CD4-positive, alpha-beta memory T cell (primary cell): ENCODE measurements at regions not wholly inside any gene's neighbourhood (a gene's known extent, or its start where the extent isn't known, plus 50 kb on each side); places are given as distances from the start of the nearest gene placed in this dataset.

Experiments
- CTCF ChIA-PET: fragments of 350-600 bp; sonication (Branson Sonifier 250); formaldehyde crosslinking; loops from one replicate; lab custom pipeline; 2021; ENCODE audit warnings: inconsistent platforms; ENCODE audit not compliant: partially characterized antibody; lab: Charles Lee
- POLR2A ChIA-PET: fragments of 350-600 bp; sonication (Branson Sonifier 250); formaldehyde crosslinking; loops from one replicate; lab custom pipeline; 2021; ENCODE audit not compliant: partially characterized antibody; lab: Charles Lee
- DNase-seq, 5 donors: peaks; one replicate each; pipeline versions ENCODE4 v3.0.0 to v3.0.0-alpha.2; 2020 to 2022; ENCODE audit warnings: mixed read lengths in 1 of 5
- H3K27ac ChIP-seq: one replicate; pipeline ENCODE4 v1.7.0; 2013; ENCODE audit warnings: low read depth, low read length
- H3K27me3 ChIP-seq: 2 replicates; pipeline ENCODE4 v1.7.0; 2013; ENCODE audit warnings: mild to moderate bottlenecking, low read length, moderate library complexity; ENCODE audit not compliant: insufficient read depth
- H3K36me3 ChIP-seq: 2 replicates; pipeline ENCODE4 v1.7.0; 2013; ENCODE audit warnings: mild to moderate bottlenecking, low read length, moderate library complexity; ENCODE audit not compliant: insufficient read depth
- H3K4me1 ChIP-seq: 2 replicates; pipeline ENCODE4 v1.7.0; 2013; ENCODE audit warnings: mild to moderate bottlenecking, low read length, moderate library complexity; ENCODE audit not compliant: insufficient read depth
- H3K4me3 ChIP-seq, 2 donors: one replicate each; pipeline ENCODE4 v1.7.0; 2013; ENCODE audit warnings: low read length in 2 of 2, mild to moderate bottlenecking in 1 of 2
- H3K9me3 ChIP-seq, 2 donors: one replicate each; pipeline ENCODE4 v1.7.0; 2013; ENCODE audit warnings: low read length in 2 of 2, control low read depth in 1 of 2; ENCODE audit not compliant: control insufficient read depth in 1 of 2
- H3K27ac Mint-ChIP-seq, 7 donors: one replicate each; pipeline ENCODE4 v1.8.0; 2020 to 2021; ENCODE audit warnings: mixed read lengths in 7 of 7, mild to moderate bottlenecking in 6 of 7, inconsistent platforms in 3 of 7, moderate library complexity in 3 of 7
- H3K27me3 Mint-ChIP-seq, 2 donors: one replicate each; pipeline ENCODE4 v1.8.0; 2020 to 2021; ENCODE audit warnings: mixed read lengths in 2 of 2
- H3K36me3 Mint-ChIP-seq, 2 donors: one replicate each; pipeline ENCODE4 v1.8.0; 2020 to 2021; ENCODE audit warnings: mixed read lengths in 2 of 2, inconsistent platforms in 1 of 2, mild to moderate bottlenecking in 1 of 2
- H3K4me1 Mint-ChIP-seq, 4 donors: one replicate each; pipeline ENCODE4 v1.8.0; 2020 to 2021; ENCODE audit warnings: mixed read lengths in 4 of 4, mild to moderate bottlenecking in 1 of 4
- H3K4me3 Mint-ChIP-seq, 8 donors: one replicate each; pipeline ENCODE4 v1.8.0; 2020 to 2021; ENCODE audit warnings: mixed read lengths in 8 of 8, mild to moderate bottlenecking in 7 of 8, moderate library complexity in 6 of 8, inconsistent platforms in 3 of 8
- H3K9me3 Mint-ChIP-seq, 8 donors: one replicate each; pipeline ENCODE4 v1.8.0; 2020 to 2021; ENCODE audit warnings: mixed read lengths in 8 of 8, mild to moderate bottlenecking in 5 of 8, inconsistent platforms in 3 of 8, moderate library complexity in 1 of 8
- intact Hi-C: fragments of 100-400 bp; cut with micrococcal nuclease; formaldehyde crosslinking; loops from one replicate; pipeline ENCODE4 v1.15.1; 2023

DNA sequence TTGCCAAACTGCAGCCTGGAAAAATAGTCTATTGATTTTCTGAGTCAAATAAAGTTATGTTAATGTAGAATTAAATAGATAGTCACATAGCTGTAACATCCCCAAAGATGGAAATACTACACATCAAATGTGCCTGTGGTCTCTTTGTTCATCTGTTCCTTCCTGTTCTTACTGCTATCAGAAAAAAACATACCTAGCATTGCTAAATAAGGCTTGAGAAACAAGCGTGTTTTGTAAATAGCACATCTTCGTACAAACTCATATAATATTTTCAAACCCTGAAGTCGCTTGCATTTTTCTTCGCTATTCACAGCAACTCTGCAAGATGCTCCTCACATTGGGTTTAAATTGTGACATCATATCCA lies 116.1 kb downstream of the KLF6 start:
- no peaks in the 10 kb centered on the region for H3K36me3 ChIP-seq
- H3K9me3 ChIP-seq = no peaks in the 10 kb centered on the region
- H3K27ac ChIP-seq = peak overlapping the region; percentile 67
- H3K4me1 ChIP-seq = peaks cover 44% of the 10 kb centered on the region
- POLR2A ChIA-PET = interaction anchor here (0.9 to 6.0 kb wide), 8 partner anchors 16 to 139 kb away, joined by 3 to 96 read pairs (median 4); partner anchors contain the start of gene KLF6
- Mint-ChIP-seq H3K4me1 (peaks cover 32 to 58% (median 43%) of the 10 kb centered on the region in 4 donors), H3K27ac (peak overlapping the region; percentile 96 to 98 (median 97)), H3K27me3 (no peaks in the 10 kb centered on the region), H3K4me3 (peak overlapping the region; percentile 86 to 96 (median 92)), H3K9me3 (peaks cover 0 to 4% (median 0%) of the 10 kb centered on the region in 8 donors), H3K36me3 (no peaks in the 10 kb centered on the region)
- no peaks in the 10 kb centered on the region for H3K27me3 ChIP-seq
- intact Hi-C loops = loop anchor here (2.0 to 10.0 kb wide), 6 partner anchors 88 to 986 kb away; no protein-coding TSS in a partner anchor
- peak in 3 of 5 donors; percentile 80 to 81 (median 80) for DNase-seq
- H3K4me3 ChIP-seq = peak overlapping the region; percentile 65 to 92
- CTCF ChIA-PET = interaction anchor here (0.7 to 1.2 kb wide), 3 partner anchors 9 to 113 kb away, joined by 3 to 4 read pairs (median 3); no protein-coding TSS in a partner anchor

DNA sequence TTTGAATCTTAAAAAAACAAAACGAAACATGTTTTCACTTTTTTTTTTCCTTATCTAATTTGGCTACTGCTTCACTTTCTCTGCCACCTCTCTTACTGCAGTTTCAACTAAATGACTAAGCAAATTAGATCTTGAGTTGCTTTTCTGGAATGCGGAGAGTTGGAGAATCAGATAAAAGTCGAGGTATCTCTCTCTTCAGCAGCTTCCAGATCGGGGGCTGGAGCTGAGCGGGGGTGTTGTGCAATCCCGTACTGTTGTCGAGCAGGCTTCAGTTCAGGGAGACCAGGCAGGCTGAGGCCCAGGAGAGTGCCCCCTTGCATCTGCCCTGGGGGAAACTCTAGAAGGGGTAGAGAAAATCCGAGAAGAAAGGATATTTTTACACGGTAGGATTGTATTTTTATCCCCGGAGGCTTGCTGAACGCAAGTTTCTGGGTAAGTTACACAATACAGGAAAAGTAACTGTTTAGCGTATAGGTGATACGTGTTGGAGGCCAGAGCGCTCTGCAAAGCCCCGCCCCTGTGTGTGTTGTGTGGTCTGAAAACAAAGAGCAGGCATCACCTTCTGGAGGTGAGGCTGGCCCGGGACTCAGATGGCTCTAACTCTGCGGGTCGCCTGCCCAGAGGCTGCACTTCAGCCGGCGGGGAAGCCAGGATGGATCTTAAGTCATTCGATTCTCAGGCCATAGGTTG lies 116.6 kb downstream of the KLF6 start:
- POLR2A ChIA-PET = interaction anchor here (0.9 to 6.0 kb wide), 8 partner anchors 16 to 139 kb away, joined by 3 to 96 read pairs (median 4); partner anchors contain the start of gene KLF6
- Histone ChIP-seq H3K4me1 (peaks cover 44% of the 10 kb centered on the region), H3K27me3 (no peaks in the 10 kb centered on the region), H3K9me3 (no peaks in the 10 kb centered on the region), H3K36me3 (no peaks in the 10 kb centered on the region), H3K27ac (peak overlapping the region; percentile 67), H3K4me3 (peak overlapping the region; percentile 65 to 92)
- Mint-ChIP-seq H3K4me3 (peak overlapping the region; percentile 86 to 96 (median 92)), H3K27ac (peak overlapping the region; percentile 96 to 98 (median 97)), H3K27me3 (no peaks in the 10 kb centered on the region), H3K36me3 (no peaks in the 10 kb centered on the region), H3K9me3 (peaks cover 0 to 4% (median 0%) of the 10 kb centered on the region in 8 donors), H3K4me1 (peaks cover 32 to 58% (median 43%) of the 10 kb centered on the region in 4 donors)
- DNase-seq = peak; percentile 83 to 89 (median 85)
- intact Hi-C loops = loop anchor here (2.0 to 10.0 kb wide), 6 partner anchors 89 to 986 kb away; no protein-coding TSS in a partner anchor
- CTCF ChIA-PET = interaction anchor here (0.7 to 1.2 kb wide), 3 partner anchors 8 to 113 kb away, joined by 3 to 4 read pairs (median 3); no protein-coding TSS in a partner anchor

DNA sequence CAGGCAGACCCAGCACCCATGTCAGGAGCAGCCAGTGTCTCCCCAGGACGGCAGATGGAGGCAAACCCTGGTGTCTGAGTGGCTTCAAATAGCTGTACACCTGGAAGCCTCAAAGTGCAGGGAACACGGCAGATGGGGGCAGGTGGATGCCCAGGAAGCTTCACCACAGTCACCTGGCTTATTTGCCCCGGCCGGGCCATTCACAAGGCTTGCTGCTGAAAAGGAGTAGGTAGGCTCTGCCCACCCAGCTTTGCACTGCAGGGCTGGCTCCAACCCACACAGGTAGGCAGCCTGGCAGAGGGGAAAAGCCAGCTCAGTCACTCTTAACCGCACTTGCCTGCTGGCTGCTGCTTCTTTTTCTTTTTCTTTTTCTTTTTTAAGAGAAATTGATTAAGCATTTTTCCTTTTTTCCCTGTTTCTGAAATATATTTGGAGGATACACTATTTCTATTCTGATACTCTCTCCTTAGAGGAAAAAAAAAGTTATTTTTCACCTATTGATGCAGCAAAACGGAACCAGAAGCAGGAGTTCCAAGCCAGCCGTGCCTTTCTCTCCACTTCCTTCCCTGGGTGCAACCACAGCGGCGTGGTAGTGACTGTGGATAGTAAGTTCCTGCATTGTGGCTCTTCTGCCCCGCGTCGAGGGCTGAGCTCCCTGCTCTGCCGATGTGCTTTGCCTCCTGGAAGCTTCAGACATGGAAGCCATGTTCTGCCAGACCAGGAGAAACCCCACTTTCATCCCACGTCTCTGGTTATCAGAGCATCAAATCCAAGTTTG lies 118.3 kb downstream of the KLF6 start:
- peaks cover 32 to 58% (median 43%) of the 10 kb centered on the region in 4 donors for H3K4me1 Mint-ChIP-seq
- peak; percentile 33 to 67 (median 42) for DNase-seq
- peak overlapping the region; percentile 59 to 96 (median 90) for H3K27ac Mint-ChIP-seq
- ChIA-PET CTCF (interaction anchor here (0.9 to 1.1 kb wide), 2 partner anchors 11 to 14 kb away, joined by 3 read pairs; no protein-coding TSS in a partner anchor), POLR2A (interaction anchor here (0.7 to 6.0 kb wide), 7 partner anchors 89 to 139 kb away, joined by 3 to 96 read pairs (median 3); partner anchors contain the start of gene KLF6)
- H3K9me3 Mint-ChIP-seq = peaks cover 0 to 4% (median 0%) of the 10 kb centered on the region in 8 donors
- Histone ChIP-seq H3K36me3 (no peaks in the 10 kb centered on the region), H3K9me3 (no peaks in the 10 kb centered on the region), H3K27ac (peak overlapping the region; percentile 35), H3K4me1 (peaks cover 44% of the 10 kb centered on the region), H3K4me3 (no peak overlapping the region), H3K27me3 (no peaks in the 10 kb centered on the region)
- H3K4me3 Mint-ChIP-seq = peak overlapping the region; percentile 70 to 96 (median 80)
- H3K36me3 Mint-ChIP-seq = no peaks in the 10 kb centered on the region
- no peaks in the 10 kb centered on the region for H3K27me3 Mint-ChIP-seq
- intact Hi-C loops = loop anchor here (5.0 to 10.0 kb wide), 4 partner anchors 91 to 988 kb away; no protein-coding TSS in a partner anchor

DNA sequence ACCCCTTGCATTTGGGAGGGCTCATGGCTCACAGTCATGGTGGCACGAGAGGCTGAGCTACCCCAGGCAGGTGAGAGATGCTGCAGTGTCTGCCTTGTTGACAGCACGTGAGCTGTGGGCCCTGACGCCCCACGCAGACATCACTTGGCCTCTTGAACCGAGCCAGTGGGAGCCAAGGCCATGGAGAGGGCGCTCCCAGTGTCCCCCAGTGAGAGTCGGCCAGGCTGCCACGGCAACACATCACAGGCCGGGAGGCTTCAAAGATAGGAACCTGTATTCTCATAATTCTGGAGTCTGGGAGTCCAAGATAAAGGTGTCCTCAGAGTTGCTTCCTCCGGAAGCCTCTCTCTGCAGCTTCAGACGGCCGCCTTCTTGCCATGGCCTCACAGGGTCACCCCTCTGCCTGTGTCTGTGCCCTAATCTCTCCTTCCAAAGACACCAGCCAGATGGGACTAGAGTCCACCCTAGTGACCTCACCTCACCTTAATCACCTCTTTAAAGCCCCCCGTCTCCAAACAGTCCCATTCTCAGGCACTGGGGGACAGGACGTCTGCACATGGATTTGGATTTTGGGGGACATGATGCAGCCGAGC lies 119.6 kb downstream of the KLF6 start:
- Mint-ChIP-seq H3K4me3 (no peak overlapping the region), H3K9me3 (peaks cover 0 to 2% (median 0%) of the 10 kb centered on the region in 8 donors), H3K27me3 (no peaks in the 10 kb centered on the region), H3K27ac (peak overlapping the region in 1 of 7 donors; percentile 37), H3K36me3 (no peaks in the 10 kb centered on the region), H3K4me1 (peaks cover 32 to 48% (median 41%) of the 10 kb centered on the region in 4 donors)
- Histone ChIP-seq H3K36me3 (no peaks in the 10 kb centered on the region), H3K27ac (no peak overlapping the region), H3K27me3 (no peaks in the 10 kb centered on the region), H3K4me3 (no peak overlapping the region), H3K4me1 (peaks cover 44% of the 10 kb centered on the region), H3K9me3 (no peaks in the 10 kb centered on the region)
- ChIA-PET CTCF (no interaction called here), POLR2A (interaction anchor here (6.0 kb wide), 1 partner anchor 118 kb away, joined by 96 read pairs; the partner anchor contains the start of gene KLF6)
- no peak for DNase-seq
- intact Hi-C loops = loop anchor here (5.0 to 10.0 kb wide), 4 partner anchors 92 to 989 kb away; no protein-coding TSS in a partner anchor

DNA sequence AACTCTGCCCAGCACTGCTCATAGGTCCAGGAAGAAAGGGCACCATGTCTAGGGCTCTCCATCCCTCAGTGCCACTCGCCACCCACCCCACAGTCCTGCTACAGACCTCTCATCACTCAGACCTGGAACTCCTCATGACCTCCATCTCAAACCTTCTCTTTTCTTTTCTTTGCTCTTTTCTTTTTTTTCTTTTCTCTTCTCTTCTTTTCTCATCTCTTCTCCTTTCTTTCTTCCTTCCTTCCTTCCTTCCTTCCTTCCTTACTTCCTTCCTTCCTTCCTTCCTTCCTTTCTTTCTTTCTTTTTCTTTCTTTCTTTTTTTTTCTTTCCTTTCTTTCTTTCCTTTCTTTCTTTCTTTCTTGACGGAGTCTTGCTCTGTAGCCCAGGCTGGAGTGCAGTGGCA lies 122.2 kb downstream of the KLF6 start:
- H3K9me3 ChIP-seq = no peaks in the 10 kb centered on the region
- Mint-ChIP-seq H3K4me3 (no peak overlapping the region), H3K27me3 (no peaks in the 10 kb centered on the region), H3K36me3 (no peaks in the 10 kb centered on the region), H3K9me3 (no peaks in the 10 kb centered on the region), H3K27ac (no peak overlapping the region), H3K4me1 (peaks cover 11 to 24% (median 19%) of the 10 kb centered on the region in 4 donors)
- peaks cover 23% of the 10 kb centered on the region for H3K4me1 ChIP-seq
- H3K36me3 ChIP-seq = no peaks in the 10 kb centered on the region
- H3K27ac ChIP-seq = no peak overlapping the region
- ChIA-PET POLR2A (no interaction called here), CTCF (no interaction called here)
- no peak overlapping the region for H3K4me3 ChIP-seq
- no peaks in the 10 kb centered on the region for H3K27me3 ChIP-seq
- intact Hi-C loops = loop anchor here (10.0 kb wide), 3 partner anchors 188 to 992 kb away; no protein-coding TSS in a partner anchor
- no peak for DNase-seq

DNA sequence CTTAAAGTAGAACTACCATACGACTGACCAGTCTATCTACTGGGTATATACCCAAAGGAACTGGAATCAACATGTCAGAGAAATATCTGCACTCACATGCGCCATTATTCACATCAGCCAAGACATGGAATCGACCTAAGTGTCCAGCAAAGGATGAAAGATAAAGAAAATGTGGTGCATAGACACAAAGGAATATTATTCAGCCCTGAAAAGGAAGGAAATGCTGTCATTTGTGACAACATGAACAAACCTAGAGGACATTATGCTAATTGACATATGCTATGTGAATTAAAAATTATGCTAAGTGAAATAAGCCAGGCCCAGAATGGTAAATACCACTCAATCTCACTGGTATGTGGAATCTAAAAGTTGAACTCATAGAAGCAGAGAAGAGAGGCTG lies 123.7 kb downstream of the KLF6 start:
- intact Hi-C loops = loop anchor here (10.0 kb wide), 3 partner anchors 186 to 994 kb away; no protein-coding TSS in a partner anchor
- Mint-ChIP-seq H3K4me1 (peaks cover 0 to 9% (median 5%) of the 10 kb centered on the region in 4 donors), H3K36me3 (no peaks in the 10 kb centered on the region), H3K27ac (no peak overlapping the region), H3K9me3 (no peaks in the 10 kb centered on the region), H3K4me3 (no peak overlapping the region), H3K27me3 (no peaks in the 10 kb centered on the region)
- DNase-seq = no peak
- Histone ChIP-seq H3K27me3 (no peaks in the 10 kb centered on the region), H3K27ac (no peak overlapping the region), H3K4me3 (no peak overlapping the region), H3K9me3 (no peaks in the 10 kb centered on the region), H3K4me1 (peaks cover 8% of the 10 kb centered on the region), H3K36me3 (no peaks in the 10 kb centered on the region)
- POLR2A ChIA-PET = no interaction called here
- CTCF ChIA-PET = no interaction called here
